ENCODE measurements at regions not wholly inside any gene's neighbourhood (a gene's known extent, or its start where the extent isn't known, plus 50 kb on each side); places are given as distances from the start of the nearest gene placed in this dataset.
"Not testable (repeated sequence)": the region's sequence is repeated elsewhere in the genome, so short reads cannot be mapped to it uniquely, and the experiment has no call there.

DNA sequence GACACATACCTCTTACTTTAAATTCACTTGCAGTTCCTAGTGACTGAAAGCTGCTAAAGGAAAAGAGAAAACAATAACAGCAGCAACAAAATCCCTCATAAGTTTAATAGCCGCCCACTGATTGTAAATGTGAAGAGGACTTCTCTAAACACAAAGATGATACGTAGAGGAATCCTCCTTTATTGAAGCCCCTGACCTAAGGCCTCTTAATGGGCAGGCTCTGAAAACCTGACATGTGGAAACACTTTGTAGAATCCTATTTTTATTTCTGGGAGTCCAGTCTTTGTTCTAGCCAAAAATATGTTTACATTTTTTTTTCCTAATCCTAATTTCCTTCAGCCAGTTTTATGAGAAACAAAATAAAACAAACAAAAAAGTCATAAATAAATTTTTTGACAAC lies 1277.7 kb upstream of the CELF4 start:
- DNase-seq (ENCODE audit: low read depth): no peak

- no peak for DNase-seq (ENCODE audit: low read depth)
Observed at GRCh38 chr18:38826247-38826646, 1260.6 kb upstream of the CELF4 start.

DNA sequence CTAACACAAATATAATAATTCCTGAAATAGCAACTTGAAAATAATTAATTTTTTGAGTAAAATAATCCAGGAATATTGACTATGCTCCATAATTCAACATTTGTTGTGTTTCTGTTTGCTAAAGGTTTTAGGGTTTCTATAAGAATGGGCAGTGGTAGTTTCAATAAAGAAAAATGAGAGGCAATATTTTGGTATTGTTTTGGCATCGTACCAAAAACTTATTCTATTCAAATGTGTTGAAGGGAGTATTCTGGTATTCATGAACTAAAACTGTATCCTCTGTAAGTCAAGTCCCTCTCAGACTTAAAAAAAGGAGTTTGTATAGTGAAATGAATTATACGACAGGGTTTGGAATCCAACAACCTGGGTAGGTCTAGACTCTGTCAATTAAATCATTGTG lies 1245.6 kb upstream of the CELF4 start:
- DNase-seq (ENCODE audit: low read depth): no peak

DNA sequence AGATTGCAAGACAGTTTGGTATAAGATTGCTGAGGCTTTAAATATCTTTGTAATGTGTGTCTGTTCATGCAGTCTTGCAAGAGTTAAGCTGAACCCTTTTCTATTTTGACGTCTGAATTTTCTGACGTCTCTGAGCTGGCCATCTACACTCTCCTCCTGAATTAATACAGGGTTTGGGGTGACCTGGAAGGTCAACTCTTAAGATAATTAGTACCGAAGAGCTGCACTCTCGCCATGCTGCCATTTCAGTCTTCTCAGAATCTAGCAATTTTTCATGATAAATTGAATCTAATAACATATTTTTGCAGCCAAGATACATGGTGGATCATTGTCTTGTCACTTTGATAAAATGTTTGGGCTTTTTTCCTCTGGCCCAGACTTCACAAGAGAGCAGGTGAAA lies 1245.2 kb upstream of the CELF4 start:
- no peak for DNase-seq (ENCODE audit: low read depth)

DNA sequence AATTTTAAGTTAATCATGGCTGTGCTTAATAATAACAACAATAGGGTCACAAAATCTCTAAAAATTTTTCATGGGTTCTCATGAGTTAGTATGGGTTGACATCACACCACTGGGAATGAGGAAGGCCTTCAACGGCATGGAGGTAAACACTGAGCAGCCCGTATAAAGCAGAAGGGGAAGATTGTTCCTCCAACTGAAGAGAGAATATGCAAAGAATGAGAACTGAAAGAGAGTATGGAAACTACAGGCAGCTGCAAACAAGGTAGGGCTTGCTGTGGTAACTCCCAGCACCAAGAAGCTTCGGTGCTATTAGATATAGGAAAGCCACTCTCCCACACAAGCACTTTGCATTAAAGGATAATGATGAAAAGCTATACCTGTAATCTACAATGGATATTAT lies 1242.3 kb upstream of the CELF4 start:
- DNase-seq (ENCODE audit: low read depth): no peak

DNA sequence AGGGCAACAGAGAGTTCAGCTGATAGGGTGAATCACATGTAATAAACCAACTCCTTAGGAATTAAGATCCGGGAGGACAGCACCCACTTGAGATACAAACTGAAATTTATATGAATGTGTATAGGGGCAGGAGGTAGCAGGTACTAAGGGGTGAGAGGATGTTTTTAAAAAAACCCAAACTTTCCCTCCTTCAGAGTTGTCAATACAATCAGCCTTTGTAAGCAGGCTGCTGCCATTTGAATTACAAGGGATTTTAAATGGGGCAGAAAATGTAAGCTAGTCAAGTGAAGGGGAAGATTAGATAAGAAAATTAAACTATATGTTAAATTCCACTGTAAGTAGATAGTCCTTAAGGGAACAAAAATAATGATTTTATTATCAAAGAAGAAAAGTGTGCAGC lies 1239.7 kb upstream of the CELF4 start:
- DNase-seq (ENCODE audit: low read depth): no peak

DNA sequence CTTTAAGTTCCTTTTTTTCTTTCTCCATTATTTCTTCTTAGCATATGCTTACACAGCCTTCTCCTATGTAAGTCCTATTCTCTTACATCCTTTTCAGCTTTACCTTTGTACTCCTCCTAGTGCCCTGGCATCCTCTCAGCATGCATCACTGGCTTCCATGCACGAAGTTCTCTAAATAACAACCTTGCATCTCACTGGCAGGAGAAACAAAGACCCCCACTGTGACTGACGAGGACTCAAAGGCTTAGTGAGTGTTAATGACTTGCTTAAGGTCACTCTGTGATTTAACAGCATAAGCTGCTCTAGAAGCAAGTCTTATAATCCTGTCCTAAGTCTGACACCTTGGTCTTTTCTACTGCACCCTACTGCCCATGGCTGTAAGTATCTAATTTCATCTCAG lies 1236.0 kb upstream of the CELF4 start:
- DNase-seq (ENCODE audit: low read depth): no peak

GRCh38 chr18:38796762-38797161 lies 1231.2 kb upstream of the CELF4 start:
- no peak for DNase-seq (ENCODE audit: low read depth)

GRCh38 chr18:38792731-38793130 lies 1227.1 kb upstream of the CELF4 start:
- DNase-seq (ENCODE audit: low read depth): no peak

GRCh38 chr18:38790786-38791185 lies 1225.2 kb upstream of the CELF4 start:
- DNase-seq (ENCODE audit: low read depth): no peak

- DNase-seq (ENCODE audit: low read depth): no peak
Observed at GRCh38 chr18:38790303-38790702, 1224.7 kb upstream of the CELF4 start.

GRCh38 chr18:38789141-38789540 lies 1223.5 kb upstream of the CELF4 start:
- no peak for DNase-seq (ENCODE audit: low read depth)

GRCh38 chr18:38786906-38787305 lies 1221.3 kb upstream of the CELF4 start:
- no peak for DNase-seq (ENCODE audit: low read depth)

DNA sequence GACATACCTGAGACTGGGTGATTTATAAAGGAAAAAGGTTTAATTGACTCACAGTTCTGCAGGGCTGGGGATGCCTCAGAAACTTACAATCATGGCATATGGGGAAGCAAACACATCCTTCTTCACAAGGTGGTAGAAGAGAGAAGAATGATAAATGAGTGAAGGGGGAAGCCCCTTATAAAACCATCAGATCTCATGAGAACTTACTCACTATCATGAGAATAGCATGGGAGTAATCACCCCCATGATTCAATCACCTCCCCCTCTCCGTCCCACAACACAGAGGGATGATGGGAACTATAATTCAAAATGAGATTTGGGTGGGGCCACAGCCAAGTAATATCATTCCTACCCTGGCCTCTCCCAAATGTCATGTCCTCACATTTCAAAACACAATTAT lies 1206.0 kb upstream of the CELF4 start:
- not testable (repeated sequence) for DNase-seq (ENCODE audit: low read depth)

GRCh38 chr18:38768504-38768903 lies 1202.9 kb upstream of the CELF4 start:
- no peak for DNase-seq (ENCODE audit: low read depth)

DNA sequence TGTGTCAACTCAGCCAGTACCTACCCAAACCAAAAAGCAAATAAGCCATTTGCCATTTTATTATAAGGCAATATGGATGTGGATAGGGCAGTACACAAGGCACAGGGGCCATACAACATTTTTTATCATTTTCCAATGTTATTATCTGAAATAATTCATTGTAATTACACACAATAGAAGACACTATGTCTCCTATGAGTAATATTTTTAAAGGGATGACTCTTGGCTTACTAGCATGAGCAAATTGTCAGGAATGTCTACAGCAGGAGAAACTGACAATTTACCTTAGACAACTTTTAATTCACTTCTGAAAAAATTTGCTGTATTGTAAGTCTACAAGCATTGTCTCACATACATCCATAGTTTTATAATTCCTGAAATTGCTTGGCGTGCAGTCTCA lies 1193.9 kb upstream of the CELF4 start:
- no peak for DNase-seq (ENCODE audit: low read depth)

DNA sequence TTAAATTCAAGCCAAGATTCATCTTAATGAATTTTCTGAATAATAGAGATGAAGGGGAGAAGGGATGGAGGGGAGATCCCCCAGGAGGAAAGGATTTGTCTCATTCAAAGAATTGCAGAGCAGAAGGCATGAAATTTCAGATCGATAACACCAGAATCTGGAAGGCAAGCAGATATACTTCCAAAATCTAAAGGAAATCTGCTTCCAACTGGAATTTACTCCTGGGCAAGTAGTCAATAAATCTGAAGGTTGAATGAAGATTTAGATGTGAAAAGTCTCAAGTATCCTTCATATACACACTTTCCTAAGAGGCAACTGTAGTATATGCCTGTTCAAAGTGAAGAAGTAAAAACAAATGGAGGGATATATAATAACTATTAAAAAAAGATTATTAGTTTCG lies 1190.8 kb upstream of the CELF4 start:
- DNase-seq (ENCODE audit: low read depth): no peak

- no peak for DNase-seq (ENCODE audit: low read depth)
Observed at GRCh38 chr18:38752430-38752829, 1186.8 kb upstream of the CELF4 start.

GRCh38 chr18:38751898-38752297 lies 1186.3 kb upstream of the CELF4 start:
- peak; percentile 1 for DNase-seq (ENCODE audit: low read depth)

DNA sequence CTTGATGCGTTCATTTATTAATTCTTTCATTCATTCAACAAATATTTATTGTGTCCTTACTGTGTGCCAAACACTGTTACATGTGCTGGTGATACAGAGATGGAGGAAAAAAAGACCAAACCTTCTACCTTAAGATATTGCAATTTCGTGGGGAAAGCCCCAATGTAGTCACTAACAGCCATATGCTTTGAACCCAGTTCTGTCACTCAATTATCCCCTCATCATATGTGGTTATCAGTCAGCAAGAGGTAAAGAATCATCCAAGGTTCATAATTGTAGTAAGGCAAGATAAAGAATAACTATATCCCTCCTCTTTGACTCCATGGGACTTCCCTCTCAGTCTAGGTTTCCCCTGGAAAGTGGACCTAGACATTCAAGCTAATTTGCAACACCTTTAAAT lies 1185.6 kb upstream of the CELF4 start:
- no peak for DNase-seq (ENCODE audit: low read depth)

GRCh38 chr18:38750751-38751150 lies 1185.2 kb upstream of the CELF4 start:
- DNase-seq (ENCODE audit: low read depth): no peak

- no peak for DNase-seq (ENCODE audit: low read depth)
Observed at GRCh38 chr18:38747153-38747552, 1181.6 kb upstream of the CELF4 start.

GRCh38 chr18:38720181-38720580 lies 1154.6 kb upstream of the CELF4 start:
- DNase-seq (ENCODE audit: low read depth): not testable (repeated sequence)

DNA sequence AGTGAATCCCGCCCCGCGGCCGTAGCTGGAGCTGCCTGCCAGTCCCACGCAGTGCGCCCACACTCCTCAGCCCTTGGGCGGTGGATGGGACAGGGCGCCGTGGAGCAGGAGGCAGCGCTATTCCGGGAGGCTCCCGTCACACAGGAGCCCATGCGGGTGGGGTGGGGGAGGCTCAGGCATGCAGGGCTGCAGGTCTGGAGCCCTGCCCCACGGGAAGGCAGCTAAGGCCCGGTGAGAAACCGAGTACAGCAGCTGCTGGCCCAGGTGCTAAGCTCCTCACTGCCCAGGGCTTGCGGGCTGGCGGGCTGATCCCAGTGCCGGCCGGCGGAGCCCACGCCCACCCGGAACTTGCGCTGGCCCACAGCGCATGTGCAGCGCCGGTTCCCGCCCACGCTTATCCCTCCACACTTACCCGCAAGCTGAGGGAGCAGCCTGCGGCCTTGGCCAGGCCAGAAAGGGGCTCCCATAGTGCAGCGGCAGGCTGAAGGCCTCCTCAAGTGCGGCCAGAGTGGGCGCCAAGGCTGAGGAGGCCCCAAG lies 1152.8 kb upstream of the CELF4 start:
- no peak for DNase-seq (ENCODE audit: low read depth)

- DNase-seq (ENCODE audit: low read depth): no peak
Observed at GRCh38 chr18:38709122-38709521, 1143.5 kb upstream of the CELF4 start.
